ENCODE measurements at regions not wholly inside any gene's neighbourhood (a gene's known extent, or its start where the extent isn't known, plus 50 kb on each side); places are given as distances from the start of the nearest gene placed in this dataset.

DNA sequence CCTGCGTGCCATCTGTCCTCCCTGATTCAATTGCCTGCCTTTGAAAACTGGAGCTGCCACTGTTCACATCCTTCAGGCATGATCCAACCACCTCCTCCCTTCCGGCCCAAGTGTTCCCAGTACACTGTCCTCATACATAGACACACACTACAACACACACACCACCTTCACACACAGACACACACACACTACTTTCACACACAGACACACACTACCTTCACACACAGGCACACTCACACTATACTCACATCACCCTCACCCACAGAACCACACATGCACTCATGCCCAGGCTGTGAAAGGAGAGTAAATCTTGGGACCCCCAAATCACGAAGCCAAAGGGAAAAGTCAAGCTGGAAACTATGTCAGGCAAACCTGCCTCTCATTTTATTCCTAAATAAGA is 109.4 kb upstream of the MYLIP start:
- no peak for TF ChIP-seq CTCF (IDR thresholded peaks at IDR 0.05; ENCODE audit: low read depth, low read length)
- no peak for TF ChIP-seq EZH2phosphoT487 (IDR thresholded peaks at IDR 0.05; ENCODE audit: low read depth)
